RWPE1 (cell line): ENCODE measurements at regions not wholly inside any gene's neighbourhood (a gene's known extent, or its start where the extent isn't known, plus 50 kb on each side); places are given as distances from the start of the nearest gene placed in this dataset.

Source experiments
- CTCF ChIA-PET: fragments of 350-600 bp; sonication (Branson Sonifier 250); formaldehyde crosslinking; extraction: SDS; loops from one replicate; lab custom pipeline; 2021; lab: Yijun Ruan, JAX
- POLR2A ChIA-PET: fragments of 400-600 bp; formaldehyde crosslinking; extraction: SDS; loops from one replicate; lab custom pipeline; 2020; ENCODE audit warnings: antibody characterized with exemption; ENCODE audit not compliant: low non-redundant PET; lab: Yijun Ruan, JAX
- DNase-seq: peaks from one replicate; pipeline ENCODE4 v3.0.0; 2012; ENCODE audit warnings: low spot score
- H3K27ac ChIP-seq: fragments of 450-650 bp; 2 replicates; pipeline ENCODE4 v1.5.1; 2017
- TF ChIP-seq, protein P1 (sequence below): fragments of 450-650 bp; conservative IDR thresholded peaks from 2 replicates; pipeline ENCODE4 v1.5.1; 2017; ENCODE audit warnings: low read depth, mild to moderate bottlenecking

DNA sequence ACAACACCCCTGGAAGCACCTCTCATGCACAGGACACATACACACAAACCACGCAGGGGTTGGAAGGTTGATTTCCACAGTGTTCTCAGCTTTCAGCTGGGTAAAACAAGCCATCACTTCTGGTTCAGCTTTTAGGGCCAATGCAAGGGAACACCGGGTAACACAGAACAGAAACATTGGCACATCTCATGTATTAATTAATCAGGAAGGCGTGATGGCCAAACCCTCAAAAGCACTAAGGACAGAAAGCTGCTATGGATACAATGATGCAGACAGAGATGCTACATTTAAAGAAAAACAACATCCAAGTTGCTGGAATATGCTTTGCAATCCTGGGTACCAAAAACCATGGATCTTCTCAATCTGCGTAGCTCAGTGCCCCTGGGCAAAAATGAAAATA is 104.3 kb upstream of the BEND6 start:
- ChIA-PET CTCF (interaction anchor here (0.6 to 1.5 kb wide), 6 partner anchors 8 to 203 kb away, joined by 3 to 5 read pairs (median 4); no protein-coding TSS in a partner anchor), POLR2A (no interaction called here)
- no peak for DNase-seq
- TF ChIP-seq, protein P1, sequence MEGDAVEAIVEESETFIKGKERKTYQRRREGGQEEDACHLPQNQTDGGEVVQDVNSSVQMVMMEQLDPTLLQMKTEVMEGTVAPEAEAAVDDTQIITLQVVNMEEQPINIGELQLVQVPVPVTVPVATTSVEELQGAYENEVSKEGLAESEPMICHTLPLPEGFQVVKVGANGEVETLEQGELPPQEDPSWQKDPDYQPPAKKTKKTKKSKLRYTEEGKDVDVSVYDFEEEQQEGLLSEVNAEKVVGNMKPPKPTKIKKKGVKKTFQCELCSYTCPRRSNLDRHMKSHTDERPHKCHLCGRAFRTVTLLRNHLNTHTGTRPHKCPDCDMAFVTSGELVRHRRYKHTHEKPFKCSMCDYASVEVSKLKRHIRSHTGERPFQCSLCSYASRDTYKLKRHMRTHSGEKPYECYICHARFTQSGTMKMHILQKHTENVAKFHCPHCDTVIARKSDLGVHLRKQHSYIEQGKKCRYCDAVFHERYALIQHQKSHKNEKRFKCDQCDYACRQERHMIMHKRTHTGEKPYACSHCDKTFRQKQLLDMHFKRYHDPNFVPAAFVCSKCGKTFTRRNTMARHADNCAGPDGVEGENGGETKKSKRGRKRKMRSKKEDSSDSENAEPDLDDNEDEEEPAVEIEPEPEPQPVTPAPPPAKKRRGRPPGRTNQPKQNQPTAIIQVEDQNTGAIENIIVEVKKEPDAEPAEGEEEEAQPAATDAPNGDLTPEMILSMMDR = no peak
- no peak overlapping the region for H3K27ac ChIP-seq

DNA sequence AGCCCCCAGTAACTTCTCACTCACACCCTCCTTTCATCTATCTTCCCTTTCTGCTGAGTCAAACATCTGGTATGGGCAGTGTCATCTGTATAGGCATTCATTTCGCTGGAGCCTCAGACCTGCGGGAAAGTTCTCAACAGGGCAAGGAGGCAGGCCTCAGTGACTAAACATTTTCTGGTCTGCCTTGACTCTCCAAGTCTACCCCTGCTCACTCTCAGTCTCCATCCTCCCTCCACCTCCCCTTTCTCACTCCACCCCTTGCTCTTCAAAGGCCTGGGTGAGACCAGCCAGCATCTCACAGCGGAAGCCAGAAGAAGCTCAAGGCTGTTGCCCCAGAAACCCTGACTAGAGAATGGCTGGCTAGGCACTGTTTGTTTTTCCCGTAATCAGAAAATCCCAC is 105.0 kb upstream of the BEND6 start:
- no peak for DNase-seq
- ChIA-PET CTCF (no interaction called here), POLR2A (no interaction called here)
- TF ChIP-seq, protein P1 = no peak
- no peak overlapping the region for H3K27ac ChIP-seq

DNA sequence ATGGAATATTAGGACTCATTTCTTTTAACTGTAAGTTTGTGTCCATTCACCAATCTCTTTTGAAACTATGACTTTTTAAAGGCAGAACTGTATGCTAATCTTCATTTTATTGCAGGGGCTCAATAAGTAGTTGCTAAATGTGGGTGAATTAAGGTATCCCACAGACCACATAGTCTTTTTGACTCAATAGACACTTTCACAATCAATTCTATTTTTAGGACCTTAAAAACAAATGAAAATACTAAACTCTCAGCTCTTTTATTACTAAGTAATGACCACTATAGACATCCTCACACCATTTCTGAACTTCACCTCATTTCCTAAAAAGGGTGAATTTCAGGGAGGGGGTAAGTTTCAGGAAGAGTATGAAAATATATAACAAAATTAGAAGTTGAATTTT is 106.8 kb upstream of the BEND6 start:
- POLR2A ChIA-PET = interaction anchor here (0.6 kb wide), 1 partner anchor 17 kb away, joined by 3 read pairs; no protein-coding TSS in a partner anchor
- CTCF ChIA-PET = interaction anchor here (1.3 kb wide), 1 partner anchor 139 kb away, joined by 3 read pairs; no protein-coding TSS in a partner anchor
- no peak for DNase-seq
- TF ChIP-seq, protein P1 = no peak
- no peak overlapping the region for H3K27ac ChIP-seq

DNA sequence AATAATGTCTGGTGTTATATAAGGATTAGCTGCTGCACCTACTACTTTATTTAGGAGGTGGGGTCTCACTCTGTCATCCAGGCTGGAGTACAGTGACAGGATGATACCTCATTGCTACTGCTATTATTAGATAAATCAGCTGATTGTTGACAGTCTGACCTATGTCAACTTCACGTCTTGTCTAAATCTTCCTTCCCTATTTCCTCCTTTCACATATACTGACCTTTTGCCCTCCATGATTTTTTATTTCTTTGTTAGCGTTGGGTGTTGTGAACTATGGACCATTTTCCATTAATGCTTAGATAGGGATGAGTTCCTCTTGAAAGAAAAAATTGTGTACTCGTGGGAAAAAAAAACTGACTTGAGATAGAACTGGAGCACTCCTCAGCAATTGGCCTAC is 109.9 kb upstream of the BEND6 start:
- TF ChIP-seq, protein P1 = no peak
- no peak overlapping the region for H3K27ac ChIP-seq
- no peak for DNase-seq
- CTCF ChIA-PET = interaction anchor here (0.7 kb wide), 2 partner anchors 483 to 674 kb away, joined by 3 to 5 read pairs; no protein-coding TSS in a partner anchor
- POLR2A ChIA-PET = no interaction called here

DNA sequence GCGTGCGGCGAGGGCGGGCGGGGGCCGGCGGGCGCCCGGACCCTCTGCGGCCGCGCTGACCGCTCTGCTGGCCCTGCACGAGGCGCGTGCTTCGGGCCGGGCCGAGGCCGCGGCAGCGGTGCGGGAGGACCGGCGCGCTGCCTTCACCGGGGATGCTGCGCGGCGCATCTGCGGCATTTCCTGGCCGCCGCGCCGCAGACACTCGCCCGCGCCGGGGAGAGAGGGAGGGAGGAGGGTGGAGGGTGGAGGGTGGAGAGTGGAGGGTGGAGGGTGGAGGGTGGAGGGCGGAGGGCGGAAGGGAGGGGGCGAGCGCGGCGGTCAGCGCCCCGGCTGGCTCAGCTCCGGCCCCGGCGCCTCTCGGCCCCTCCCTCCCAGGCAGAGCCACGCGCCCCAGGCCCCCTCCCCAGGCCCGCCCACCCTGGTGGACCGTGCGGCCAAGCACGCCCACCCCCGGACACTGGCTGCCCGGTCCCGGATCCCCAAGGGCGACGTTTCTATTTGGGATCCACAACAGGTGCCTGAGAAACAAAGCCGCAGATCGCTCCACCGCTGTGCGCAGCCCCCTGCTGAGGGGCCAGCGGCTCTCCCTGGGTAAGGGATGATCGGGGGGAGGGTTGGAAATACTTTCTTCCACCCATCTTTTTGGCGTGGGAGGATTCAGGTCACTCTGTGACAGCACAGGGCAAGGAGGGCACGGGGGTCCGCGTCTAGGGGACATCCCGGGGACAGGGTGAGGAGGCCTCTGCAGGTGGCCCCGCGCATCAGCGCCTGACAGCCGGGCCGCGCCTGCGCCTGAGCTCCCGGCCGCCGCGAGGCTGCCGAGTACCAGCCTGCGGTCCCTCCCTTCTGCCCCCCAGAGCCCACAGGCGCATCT is 111.2 kb upstream of the BEND6 start:
- TF ChIP-seq, protein P1 = peak; percentile 83
- peak overlapping the region; percentile 81 for H3K27ac ChIP-seq
- peak; percentile 75 for DNase-seq
- ChIA-PET CTCF (interaction anchor here (0.6 to 0.9 kb wide), 2 partner anchors 7 to 59 kb away, joined by 3 read pairs; no protein-coding TSS in a partner anchor), POLR2A (interaction anchor here (0.5 kb wide), 1 partner anchor 66 kb away, joined by 4 read pairs; no protein-coding TSS in a partner anchor)

DNA sequence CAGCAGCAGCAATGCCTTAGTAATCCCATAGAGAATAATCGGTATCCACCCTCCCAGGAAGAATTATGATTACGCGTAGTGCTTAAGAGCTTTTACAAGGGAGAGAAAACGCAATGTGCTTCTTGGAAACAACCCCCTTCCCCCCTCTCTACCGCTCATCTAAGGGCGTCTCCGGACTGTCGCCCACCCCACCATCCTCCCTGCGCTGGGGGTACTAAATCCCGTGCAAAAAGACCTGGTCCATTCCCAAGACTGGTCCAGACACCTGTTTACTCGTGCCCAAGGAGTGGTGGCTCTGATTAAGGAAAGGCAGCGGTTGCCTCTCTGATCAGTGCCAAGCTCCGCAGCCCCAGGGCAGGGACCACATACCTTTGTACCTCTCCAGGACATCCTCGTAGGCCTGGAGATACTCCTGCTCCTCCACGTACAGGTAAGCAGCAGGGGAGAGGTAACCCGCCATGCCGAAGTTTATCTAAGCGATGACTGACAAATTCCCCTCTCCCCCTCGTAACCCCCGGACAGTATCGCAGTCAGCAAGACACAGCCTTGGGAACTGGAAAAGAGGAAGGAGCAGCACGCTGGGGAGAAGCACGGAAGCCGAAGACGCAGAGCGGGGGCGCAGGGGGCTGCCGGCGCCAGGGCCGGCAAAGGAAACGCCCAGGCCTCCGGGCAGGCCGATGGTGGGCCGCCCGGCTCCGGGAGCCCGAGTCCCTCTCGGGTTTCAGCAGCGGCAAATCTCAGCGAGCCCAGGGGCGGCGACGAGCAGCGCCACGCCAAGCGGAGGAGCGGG is 112.0 kb upstream of the BEND6 start:
- CTCF ChIA-PET = interaction anchor here (0.5 to 0.9 kb wide), 4 partner anchors 8 to 892 kb away, joined by 3 to 4 read pairs (median 3); no protein-coding TSS in a partner anchor
- POLR2A ChIA-PET = interaction anchor here (0.5 kb wide), 1 partner anchor 66 kb away, joined by 4 read pairs; no protein-coding TSS in a partner anchor
- peak; percentile 21 for DNase-seq
- H3K27ac ChIP-seq = peak overlapping the region; percentile 81
- TF ChIP-seq, protein P1 = no peak
